ENCODE measurements at regions not wholly inside any gene's neighbourhood (a gene's known extent, or its start where the extent isn't known, plus 50 kb on each side); places are given as distances from the start of the nearest gene placed in this dataset.

DNA sequence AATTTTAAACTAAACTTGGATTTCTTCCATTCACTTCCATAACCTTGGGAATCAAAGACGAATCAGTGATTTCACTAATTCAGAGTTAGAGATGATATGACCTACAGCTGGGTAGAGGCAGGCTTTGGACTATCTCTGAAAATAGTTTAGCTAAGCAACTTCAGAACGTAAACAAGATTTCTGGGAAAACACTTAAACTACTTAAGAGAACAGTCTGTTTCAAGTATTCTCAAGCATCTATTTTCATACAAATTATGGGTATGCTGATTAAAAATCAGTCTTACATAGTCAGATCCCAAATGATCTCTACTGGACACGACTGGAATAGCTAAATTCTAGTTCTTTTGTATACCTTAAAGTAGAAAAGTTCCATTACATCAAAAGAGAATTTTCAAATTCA lies 179.9 kb downstream of the PLCE1 start:
- ATAC-seq (no peak), DNase-seq (ENCODE audit: low spot score) (no peak), FAIRE-seq (no peak)
- no peak overlapping the region for H3K4me2 ChIP-seq (ENCODE audit: low read depth, low read length)
- no peaks in the 10 kb centered on the region for H3K79me2 ChIP-seq (ENCODE audit: insufficient read depth, low read length)
- no peaks in the 10 kb centered on the region for H3K4me1 ChIP-seq (ENCODE audit: insufficient read depth, low read length)
- CTCF ChIA-PET (ENCODE audit: low intra/inter-chr PET ratio, low total read pairs): no interaction called here
- BruUV-seq (replicated peaks): no TSS peak
- no peak overlapping the region for H2AFZ ChIP-seq (ENCODE audit: low read length)
- H4K20me1 ChIP-seq (ENCODE audit: insufficient read depth, low read length): no peaks in the 10 kb centered on the region
- in situ Hi-C loops (cut with HindIII; ENCODE audit: extremely low pct_ligation_motif_present, low pct_unique_long_range_greater_than_20kb): no loop called here
- POLR2A ChIA-PET: no interaction called here
- H3K36me3 ChIP-seq (replicated peaks in 1 of 2; ENCODE audit: control insufficient read depth in 1 of 2, insufficient read depth in 2 of 2, low read length in 2 of 2): no peaks in the 10 kb centered on the region
- no peaks in the 10 kb centered on the region for H3K27me3 ChIP-seq (ENCODE audit: control insufficient read depth in 1 of 2, insufficient read depth in 2 of 2, low read length in 2 of 2)
- WGBS (ENCODE audit: low lambda C conversion rate): 20% methylated on average over 3 of the region's 3 CpGs
- H3K9ac ChIP-seq (ENCODE audit: insufficient read depth, low read depth, low read length): no peak overlapping the region
- no peak overlapping the region for H3K27ac ChIP-seq (ENCODE audit: extremely low read length, insufficient read depth, low read length)
- TF ChIP-seq ZNF670 (CRISPR knock-in tag; IDR thresholded peaks at IDR 0.05; ENCODE audit: borderline replicate concordance): no peak
- TF ChIP-seq PHF5A (CRISPR knock-in tag; IDR thresholded peaks at IDR 0.05; ENCODE audit: low read depth, unreplicated experiment): no peak
- TF ChIP-seq, protein P1, sequence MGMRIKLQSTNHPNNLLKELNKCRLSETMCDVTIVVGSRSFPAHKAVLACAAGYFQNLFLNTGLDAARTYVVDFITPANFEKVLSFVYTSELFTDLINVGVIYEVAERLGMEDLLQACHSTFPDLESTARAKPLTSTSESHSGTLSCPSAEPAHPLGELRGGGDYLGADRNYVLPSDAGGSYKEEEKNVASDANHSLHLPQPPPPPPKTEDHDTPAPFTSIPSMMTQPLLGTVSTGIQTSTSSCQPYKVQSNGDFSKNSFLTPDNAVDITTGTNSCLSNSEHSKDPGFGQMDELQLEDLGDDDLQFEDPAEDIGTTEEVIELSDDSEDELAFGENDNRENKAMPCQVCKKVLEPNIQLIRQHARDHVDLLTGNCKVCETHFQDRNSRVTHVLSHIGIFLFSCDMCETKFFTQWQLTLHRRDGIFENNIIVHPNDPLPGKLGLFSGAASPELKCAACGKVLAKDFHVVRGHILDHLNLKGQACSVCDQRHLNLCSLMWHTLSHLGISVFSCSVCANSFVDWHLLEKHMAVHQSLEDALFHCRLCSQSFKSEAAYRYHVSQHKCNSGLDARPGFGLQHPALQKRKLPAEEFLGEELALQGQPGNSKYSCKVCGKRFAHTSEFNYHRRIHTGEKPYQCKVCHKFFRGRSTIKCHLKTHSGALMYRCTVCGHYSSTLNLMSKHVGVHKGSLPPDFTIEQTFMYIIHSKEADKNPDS (CRISPR knock-in tag; IDR thresholded peaks at IDR 0.05): no peak
- no peak for TF ChIP-seq NFYC (CRISPR knock-in tag; IDR thresholded peaks at IDR 0.05)
- TF ChIP-seq TCF12 (IDR thresholded peaks at IDR 0.05): no peak
- no peak for TF ChIP-seq TCF12 (CRISPR knock-in tag; IDR thresholded peaks at IDR 0.05)
- no peak for TF ChIP-seq ZNF652 (CRISPR knock-in tag; IDR thresholded peaks at IDR 0.05; ENCODE audit: borderline replicate concordance, low read depth)
- TF ChIP-seq ZNF230 (CRISPR knock-in tag; IDR thresholded peaks at IDR 0.05): no peak
- no peak for TF ChIP-seq TBP (CRISPR knock-in tag; IDR thresholded peaks at IDR 0.05)
- TF ChIP-seq FOXC1 (CRISPR knock-in tag; IDR thresholded peaks at IDR 0.05; ENCODE audit: borderline replicate concordance): no peak
- no peak for TF ChIP-seq SOX13 (IDR thresholded peaks at IDR 0.05)
- no peak for TF ChIP-seq SOX13 (CRISPR knock-in tag; conservative IDR thresholded peaks at IDR 0.05 in 1 of 2, IDR thresholded peaks at IDR 0.05 in 1 of 2)
- TF ChIP-seq PHF20 (CRISPR knock-in tag; IDR thresholded peaks at IDR 0.05): no peak
- TF ChIP-seq ZNF879 (CRISPR knock-in tag; IDR thresholded peaks at IDR 0.05): no peak
- no peak for TF ChIP-seq JUN (CRISPR knock-in tag; IDR thresholded peaks at IDR 0.05)
- no peak for TF ChIP-seq HOXD1 (CRISPR knock-in tag; IDR thresholded peaks at IDR 0.05)
- H3K9me3 ChIP-seq (ENCODE audit: low read length): no peaks in the 10 kb centered on the region
- no peak overlapping the region for H3K4me3 ChIP-seq (replicated peaks in 1 of 3; ENCODE audit: insufficient read depth in 1 of 3, low read depth in 2 of 3, low read length in 3 of 3)
- intact Hi-C loops (cut with micrococcal nuclease; ENCODE audit: unreplicated experiment): no loop called here
